ENCODE measurements at regions not wholly inside any gene's neighbourhood (a gene's known extent, or its start where the extent isn't known, plus 50 kb on each side); places are given as distances from the start of the nearest gene placed in this dataset.
A peak's percentile ranks its signal among the peaks of the same experiment; 100 is the strongest.

- no peak for DNase-seq (ENCODE audit: low read depth in 3 of 3)
Measured at GRCh38 chr2:136215908-136216472, 98.0 kb upstream of the CXCR4 start.

DNA sequence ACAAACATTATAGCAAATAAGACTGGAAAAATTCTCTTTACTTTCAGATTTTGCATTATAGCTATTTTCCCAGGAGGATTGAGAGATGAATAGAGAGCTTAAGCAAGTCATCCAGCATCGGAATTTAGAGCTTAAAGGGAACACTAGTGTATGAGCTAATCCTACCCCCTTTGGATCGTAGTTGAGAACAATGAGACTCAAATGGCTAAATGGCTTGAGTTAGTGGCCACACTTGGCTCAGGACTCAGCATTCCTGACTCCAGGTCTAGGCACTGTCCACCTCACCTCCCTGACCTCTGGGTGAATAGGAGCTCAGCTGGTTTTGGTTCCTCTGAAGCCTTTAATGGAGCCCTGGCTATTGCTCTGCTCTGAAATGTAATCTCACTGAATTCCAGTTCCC, 97.5 kb upstream of the CXCR4 start:
- no peak for DNase-seq (ENCODE audit: low read depth in 3 of 3)

- DNase-seq (ENCODE audit: low read depth in 3 of 3) = no peak
Measured at GRCh38 chr2:136214307-136215200, 96.6 kb upstream of the CXCR4 start.

GRCh38 chr2:136213836-136214235, 95.9 kb upstream of the CXCR4 start:
- DNase-seq (ENCODE audit: low read depth in 3 of 3) = no peak

- DNase-seq (ENCODE audit: low read depth in 3 of 3) = no peak
Measured at GRCh38 chr2:136212426-136213378, 94.8 kb upstream of the CXCR4 start.

DNA sequence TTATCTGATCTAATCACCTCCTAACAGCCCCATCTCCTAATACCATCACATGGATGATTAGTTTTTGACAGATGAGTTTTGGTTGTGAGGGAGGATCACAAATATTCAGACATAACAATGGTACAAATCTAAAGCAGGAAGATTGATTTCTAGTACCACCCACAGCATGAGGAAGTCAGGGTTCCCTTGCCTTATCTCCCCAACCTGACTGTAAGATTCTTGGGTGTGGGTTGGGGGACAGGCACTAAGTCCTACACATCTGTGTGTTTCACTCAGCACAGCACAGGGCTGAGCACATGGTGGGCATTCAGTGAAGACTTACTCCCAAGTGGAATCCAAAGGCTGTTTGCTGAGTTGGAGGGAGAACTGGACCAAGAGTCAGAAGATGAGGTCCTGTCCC, 93.8 kb upstream of the CXCR4 start:
- no peak for DNase-seq (ENCODE audit: low read depth in 3 of 3)

DNA sequence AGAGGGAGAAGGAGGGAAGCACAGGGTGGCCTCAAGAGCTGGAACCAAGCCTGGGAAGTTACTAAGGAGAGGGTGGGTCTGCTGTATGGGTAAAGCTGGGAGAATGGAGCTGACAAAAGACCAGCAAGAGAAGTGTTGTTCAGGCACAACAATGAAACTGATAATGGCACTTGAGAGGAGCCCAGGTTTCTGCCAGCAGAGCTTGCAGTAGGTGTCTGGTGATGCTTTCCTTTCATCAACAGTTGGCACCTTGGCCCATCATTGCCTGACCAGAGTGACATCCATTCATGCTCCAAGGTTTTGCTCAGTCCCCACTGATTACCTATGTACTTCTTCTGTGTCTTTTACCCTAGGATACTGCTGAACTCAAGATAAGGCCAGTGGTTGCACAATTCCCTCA, 92.9 kb upstream of the CXCR4 start:
- DNase-seq (ENCODE audit: low read depth in 3 of 3) = no peak

DNA sequence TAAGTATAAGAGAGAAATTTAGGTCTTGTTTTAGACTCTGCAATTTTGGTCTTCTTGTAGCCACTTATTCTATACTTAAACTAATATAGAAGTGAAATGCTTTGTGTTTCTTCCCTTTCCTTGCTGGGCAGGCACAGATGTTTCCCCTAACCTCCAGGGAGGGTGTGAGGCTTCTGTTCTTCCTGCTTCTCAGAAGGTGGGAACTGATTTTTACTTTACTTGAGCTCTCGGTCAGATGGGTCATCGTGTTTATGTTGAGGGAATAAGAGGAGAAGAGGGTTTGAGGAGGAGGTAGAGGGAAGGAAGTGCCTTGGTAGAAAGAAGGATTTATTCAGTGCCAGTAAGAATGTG, 92.5 kb upstream of the CXCR4 start:
- DNase-seq (ENCODE audit: low read depth in 3 of 3) = no peak

- DNase-seq (ENCODE audit: low read depth in 3 of 3) = no peak
Measured at GRCh38 chr2:136209561-136210454, 91.9 kb upstream of the CXCR4 start.

DNA sequence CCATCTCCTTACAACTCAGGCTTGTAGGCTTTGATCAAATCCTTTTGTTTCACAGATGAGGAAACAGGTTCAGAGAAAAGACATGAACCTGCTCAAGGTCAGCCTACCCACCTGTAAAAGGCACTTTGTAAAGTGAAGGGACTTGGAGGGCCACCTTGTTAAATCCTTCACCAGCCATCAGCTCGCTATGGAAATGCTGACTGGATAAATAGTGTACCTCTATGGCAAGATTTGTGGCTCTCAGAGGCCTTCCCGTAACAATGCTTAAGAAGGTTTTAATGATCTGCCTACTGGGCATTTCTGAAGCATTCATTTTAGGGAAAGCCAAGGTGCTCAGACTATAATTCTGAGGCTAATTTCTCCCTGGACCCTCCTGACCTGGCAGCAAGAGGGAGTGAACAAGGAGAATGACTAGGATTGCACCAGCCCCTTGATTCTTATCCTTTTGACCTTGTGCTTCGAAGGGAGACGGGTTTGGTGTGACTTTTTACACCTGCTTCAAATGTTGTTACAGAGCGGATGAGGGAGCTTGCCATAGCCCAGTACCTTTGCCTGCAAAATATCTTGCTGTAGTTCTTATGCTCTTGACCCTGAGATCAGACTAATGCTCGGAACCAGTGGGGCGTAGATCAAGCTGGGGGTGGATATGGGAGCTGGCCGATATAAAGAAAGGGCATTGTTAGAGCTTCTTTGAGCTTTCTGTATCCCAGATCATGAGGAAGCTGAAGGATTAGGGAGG, 90.9 kb upstream of the CXCR4 start:
- DNase-seq (ENCODE audit: low read depth in 3 of 3) = no peak

DNA sequence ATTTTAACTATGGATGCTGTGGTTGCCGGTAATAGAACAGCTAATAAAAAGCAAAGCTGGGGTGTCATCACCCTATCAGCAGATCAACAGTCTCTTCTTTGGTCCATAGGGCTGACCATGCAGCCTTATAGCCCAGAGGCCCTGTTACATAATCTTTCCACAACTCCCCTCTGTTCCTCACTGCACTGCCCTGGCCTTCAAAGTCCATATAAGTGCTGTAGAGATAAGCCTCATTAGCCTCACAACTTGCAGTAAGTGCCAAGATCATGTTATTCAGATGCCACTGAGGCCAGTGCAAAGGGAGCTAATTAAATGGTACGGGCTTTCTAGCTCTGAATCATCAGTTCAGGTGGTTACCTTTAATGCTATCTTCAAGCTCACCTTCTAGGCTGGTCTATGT, 89.7 kb upstream of the CXCR4 start:
- DNase-seq (ENCODE audit: low read depth in 3 of 3) = no peak

DNA sequence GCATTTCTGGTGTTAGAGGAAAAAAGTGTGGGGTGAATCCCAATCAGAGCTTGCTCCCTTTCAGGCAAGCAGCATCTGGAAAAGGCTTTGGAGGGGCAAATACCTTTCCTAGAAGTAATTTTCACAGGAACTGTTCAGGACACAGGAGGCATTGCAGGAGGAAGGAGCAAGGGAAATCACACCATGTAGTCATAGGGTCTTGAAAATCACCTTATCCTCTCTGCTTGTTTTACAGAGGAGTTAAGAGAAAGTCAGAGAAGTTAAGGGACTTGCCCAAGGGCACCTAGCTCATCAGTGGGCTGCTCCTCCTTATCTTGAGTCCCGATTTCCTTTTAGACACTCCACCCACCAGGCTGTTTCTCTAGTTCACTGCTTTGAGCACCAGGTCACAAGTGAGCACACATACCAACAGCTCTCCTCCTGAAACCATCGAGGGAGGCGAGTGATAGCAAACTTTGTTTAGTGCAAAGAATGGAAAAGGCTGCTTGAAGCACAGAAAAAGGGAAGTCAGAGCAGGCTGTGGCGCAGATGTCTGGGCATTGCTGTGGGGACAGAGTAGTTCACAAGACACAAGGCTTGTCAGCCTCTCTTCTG, 89.2 kb upstream of the CXCR4 start:
- peak in 1 of 3 donors; percentile 12 for DNase-seq (ENCODE audit: low read depth in 3 of 3)

DNA sequence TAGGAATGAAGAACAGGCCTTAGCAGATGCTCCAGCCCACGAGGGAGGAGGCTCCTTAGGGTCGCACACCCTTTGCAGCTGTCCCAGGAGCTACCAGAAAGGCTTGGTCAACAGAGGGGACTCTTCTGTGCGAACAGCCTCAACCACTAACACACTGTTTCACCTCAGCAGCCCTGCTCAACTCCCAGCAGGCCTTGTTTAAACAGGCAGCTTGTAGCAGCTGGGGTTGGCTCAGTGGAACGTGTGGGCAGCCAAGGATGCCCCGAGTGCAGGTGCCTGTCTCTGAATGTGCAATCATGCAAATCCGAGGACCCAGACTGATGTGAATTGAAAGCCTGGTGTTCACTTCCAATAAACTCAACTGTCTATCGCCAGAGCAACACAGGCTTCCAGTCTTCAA, 88.7 kb upstream of the CXCR4 start:
- DNase-seq (ENCODE audit: low read depth in 3 of 3) = peak; percentile 20 to 50 (median 21)

DNA sequence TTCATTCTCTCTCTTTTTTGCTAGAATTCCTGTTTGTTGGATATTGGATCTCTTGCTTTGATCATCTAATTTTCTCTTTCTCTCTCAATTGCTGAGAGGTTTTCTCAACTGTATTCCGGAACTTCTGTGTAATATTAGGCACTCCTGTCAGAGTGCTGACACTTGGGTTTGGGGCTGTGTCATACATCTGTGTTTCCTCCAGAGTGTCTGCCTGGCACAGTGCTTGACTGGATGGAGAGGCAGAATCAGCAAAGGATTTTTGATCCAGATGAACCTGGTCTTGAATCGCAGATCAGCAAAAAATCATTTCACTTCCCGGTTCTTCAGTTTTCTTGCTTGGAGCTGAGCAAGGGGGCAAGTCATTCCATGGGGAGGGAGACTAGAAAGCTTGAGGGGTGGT, 87.7 kb upstream of the CXCR4 start:
- DNase-seq (ENCODE audit: low read depth in 3 of 3) = no peak

DNA sequence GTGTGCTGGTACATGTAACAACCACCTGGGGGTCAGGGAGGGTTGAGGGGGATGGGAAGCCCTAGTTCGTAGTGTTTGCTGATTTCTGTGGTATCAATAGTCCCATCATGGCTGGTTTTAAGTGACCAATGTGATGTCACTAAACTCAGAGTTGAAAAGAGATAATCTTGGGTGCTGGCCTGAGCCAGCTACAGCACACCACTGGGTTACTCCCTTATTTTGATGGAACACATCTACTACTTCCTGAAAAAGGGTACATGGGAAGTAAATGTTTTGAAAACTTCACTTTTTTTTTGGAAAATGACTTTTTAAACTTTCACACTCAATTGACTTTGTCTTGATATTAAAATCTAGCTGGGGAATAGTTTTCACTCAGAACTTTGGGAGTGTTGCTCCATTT, 87.0 kb upstream of the CXCR4 start:
- no peak for DNase-seq (ENCODE audit: low read depth in 3 of 3)

GRCh38 chr2:136195226-136195625, 77.3 kb upstream of the CXCR4 start:
- no peak for DNase-seq (ENCODE audit: low read depth in 3 of 3)

DNA sequence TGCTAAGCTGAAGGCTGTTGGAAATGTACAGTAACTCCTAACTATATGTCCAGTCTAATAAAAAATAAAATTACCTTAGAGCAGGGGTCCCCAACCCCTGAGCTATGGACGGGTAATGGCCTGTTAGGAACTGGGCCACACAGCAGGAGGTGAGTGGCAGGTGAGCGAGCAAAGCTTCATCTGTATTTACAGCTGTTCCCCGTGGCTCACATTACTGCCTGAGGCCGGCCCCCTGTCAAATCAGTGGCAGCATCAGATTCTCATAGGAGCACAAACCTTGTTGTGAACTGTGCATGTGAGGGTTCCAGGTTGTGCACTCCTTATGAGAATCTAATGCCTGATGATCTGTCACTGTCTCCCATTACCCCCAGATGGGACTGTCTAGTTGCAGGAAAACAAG, 73.1 kb upstream of the CXCR4 start:
- DNase-seq (ENCODE audit: low read depth in 3 of 3) = no peak

- no peak for DNase-seq (ENCODE audit: low read depth in 3 of 3)
Measured at GRCh38 chr2:136189221-136189782, 71.4 kb upstream of the CXCR4 start.

- DNase-seq (ENCODE audit: low read depth in 3 of 3) = no peak
Measured at GRCh38 chr2:136188086-136188485, 70.1 kb upstream of the CXCR4 start.
